H7 (cell line): ENCODE measurements at regions not wholly inside any gene's neighbourhood (a gene's known extent, or its start where the extent isn't known, plus 50 kb on each side); places are given as distances from the start of the nearest gene placed in this dataset.
A peak's percentile ranks its signal among the peaks of the same experiment; 100 is the strongest.
"Not testable (repeated sequence)": the region's sequence is repeated elsewhere in the genome, so short reads cannot be mapped to it uniquely, and the experiment has no call there.

Experiments used
- DNase-seq: peaks from one replicate; pipeline ENCODE4 v3.0.0; 2012
- H3K27me3 ChIP-seq: 2 replicates; pipeline ENCODE4 v1.6.0; 2011; ENCODE audit warnings: mild to moderate bottlenecking, low read length; ENCODE audit not compliant: control insufficient read depth, insufficient read depth
- H3K36me3 ChIP-seq: replicated peaks from 2 replicates; pipeline ENCODE4 v1.5.1; 2011; ENCODE audit warnings: low read length; ENCODE audit not compliant: control insufficient read depth, insufficient read depth
- H3K4me3 ChIP-seq: 2 replicates; pipeline ENCODE4 v1.5.1; 2011; ENCODE audit warnings: low read depth, mild to moderate bottlenecking, control low read depth, low read length, moderate library complexity; ENCODE audit not compliant: insufficient read depth

DNA sequence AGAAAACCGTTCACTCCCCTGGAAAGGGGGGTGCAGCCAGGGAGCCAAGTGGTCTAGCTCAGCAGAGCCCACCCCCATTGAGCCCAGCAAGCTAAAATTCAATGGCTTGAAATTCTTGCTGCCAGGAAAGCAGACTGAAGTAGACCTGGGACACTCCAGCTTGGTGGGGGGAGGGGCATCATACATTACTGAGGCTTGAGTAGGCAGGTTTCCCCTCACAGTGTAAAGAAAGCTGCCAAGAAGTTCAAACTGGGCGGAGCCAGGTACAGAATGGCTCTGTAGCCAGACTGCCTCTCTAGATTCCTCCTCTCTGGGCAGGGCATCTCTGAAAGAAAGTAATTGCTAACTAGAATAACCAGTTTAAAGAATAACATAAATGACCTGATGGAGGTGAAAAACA, 372.3 kb upstream of the F9 start:
- no peak for DNase-seq
- Histone ChIP-seq H3K27me3 (no peaks in the 10 kb centered on the region), H3K36me3 (no peaks in the 10 kb centered on the region), H3K4me3 (no peak overlapping the region)

- DNase-seq = no peak
- Histone ChIP-seq H3K36me3 (no peaks in the 10 kb centered on the region), H3K27me3 (no peaks in the 10 kb centered on the region), H3K4me3 (no peak overlapping the region)
Observed at GRCh38 chrX:139156356-139156755, 374.2 kb upstream of the F9 start.

- DNase-seq, H3K36me3 ChIP-seq, H3K27me3 ChIP-seq, H3K4me3 ChIP-seq: not testable (repeated sequence)
Observed at GRCh38 chrX:139146625-139147024, 383.9 kb upstream of the F9 start.

DNA sequence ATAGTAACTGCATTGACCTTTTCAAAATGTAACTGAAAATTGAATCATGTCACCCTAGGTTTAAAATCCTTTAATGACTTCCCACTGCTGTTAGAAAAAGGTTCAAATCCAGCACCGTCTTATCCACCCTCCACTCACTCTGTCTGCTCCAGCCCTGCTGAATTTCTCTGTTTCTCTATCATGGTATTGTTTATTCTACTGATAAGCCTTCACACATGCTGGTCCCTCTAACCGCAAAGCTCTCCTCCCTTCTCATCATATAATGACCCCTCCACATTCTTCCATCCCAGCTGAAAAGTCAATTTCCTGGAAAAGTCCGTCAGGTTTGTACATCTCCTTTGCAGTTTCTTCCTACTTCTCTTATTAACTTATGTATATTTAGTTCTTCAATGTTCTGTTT, 389.2 kb upstream of the F9 start:
- H3K4me3 ChIP-seq = no peak overlapping the region
- DNase-seq = no peak
- no peaks in the 10 kb centered on the region for H3K36me3 ChIP-seq
- no peaks in the 10 kb centered on the region for H3K27me3 ChIP-seq

GRCh38 chrX:139134316-139134715, 396.2 kb upstream of the F9 start:
- no peaks in the 10 kb centered on the region for H3K36me3 ChIP-seq
- H3K4me3 ChIP-seq = no peak overlapping the region
- no peaks in the 10 kb centered on the region for H3K27me3 ChIP-seq
- DNase-seq = no peak

GRCh38 chrX:139126493-139126892, 404.0 kb upstream of the F9 start:
- peak; percentile 29 for DNase-seq
- peaks cover 2% of the 10 kb centered on the region; the same call in 1 of the 2 replicates for H3K27me3 ChIP-seq
- no peak overlapping the region for H3K4me3 ChIP-seq
- H3K36me3 ChIP-seq = no peaks in the 10 kb centered on the region

DNA sequence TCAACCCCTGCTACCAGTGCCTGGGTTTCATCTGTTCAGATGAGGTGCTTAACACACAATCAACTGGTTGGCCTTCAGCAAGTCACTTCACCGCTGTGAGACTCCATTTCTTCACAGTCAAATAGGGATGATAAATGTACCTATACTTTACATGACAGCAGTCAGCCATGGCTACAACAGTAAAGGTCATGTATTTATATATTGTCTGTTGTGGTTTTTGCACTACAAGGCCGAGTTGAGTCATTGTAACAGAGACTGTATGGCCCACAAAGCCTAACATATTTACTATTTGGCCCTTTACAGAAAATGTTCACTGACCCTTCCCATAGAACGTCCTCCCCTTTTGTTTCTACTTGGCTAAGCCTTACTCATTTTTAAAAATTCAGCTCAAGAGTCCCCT, 404.6 kb upstream of the F9 start:
- peaks cover 2% of the 10 kb centered on the region; the same call in 1 of the 2 replicates for H3K27me3 ChIP-seq
- no peak overlapping the region for H3K4me3 ChIP-seq
- DNase-seq = no peak
- H3K36me3 ChIP-seq = no peaks in the 10 kb centered on the region

GRCh38 chrX:139121616-139122286, 408.8 kb upstream of the F9 start:
- Histone ChIP-seq H3K36me3 (no peaks in the 10 kb centered on the region), H3K27me3 (peaks cover 2% of the 10 kb centered on the region; the same call in 1 of the 2 replicates), H3K4me3 (no peak overlapping the region)
- DNase-seq = peak; percentile 6

GRCh38 chrX:139120760-139121159, 409.2 kb upstream of the FGF13 start:
- DNase-seq = no peak
- Histone ChIP-seq H3K36me3 (no peaks in the 10 kb centered on the region), H3K4me3 (no peak overlapping the region), H3K27me3 (peaks cover 2% of the 10 kb centered on the region; the same call in 1 of the 2 replicates)

DNA sequence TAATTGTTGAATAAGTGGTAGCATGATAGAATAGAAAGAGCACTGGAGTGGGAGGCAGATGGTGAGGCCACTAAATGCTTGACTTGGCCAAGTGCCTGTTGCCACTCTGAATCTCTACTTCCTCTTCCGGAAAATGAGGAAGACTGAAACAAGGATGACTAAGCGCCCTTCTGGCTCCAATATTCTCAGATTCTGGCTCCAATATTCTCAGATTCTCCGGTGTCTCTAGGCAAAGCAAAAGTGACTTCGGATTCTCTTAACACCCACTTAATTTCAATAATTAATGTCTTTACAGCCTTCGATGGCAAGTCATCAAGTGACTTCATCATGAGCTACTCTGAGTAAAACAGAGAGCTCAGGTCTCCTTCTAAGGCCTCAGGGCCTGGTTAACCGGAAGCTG, 402.2 kb upstream of the FGF13 start:
- Histone ChIP-seq H3K36me3 (no peaks in the 10 kb centered on the region), H3K4me3 (no peak overlapping the region), H3K27me3 (no peaks in the 10 kb centered on the region)
- no peak for DNase-seq

- Histone ChIP-seq H3K36me3 (no peaks in the 10 kb centered on the region), H3K4me3 (no peak overlapping the region), H3K27me3 (no peaks in the 10 kb centered on the region)
- no peak for DNase-seq
Observed at GRCh38 chrX:139112432-139112831, 400.9 kb upstream of the FGF13 start.

- H3K4me3 ChIP-seq = no peak overlapping the region
- no peaks in the 10 kb centered on the region for H3K27me3 ChIP-seq
- DNase-seq = no peak
- H3K36me3 ChIP-seq = no peaks in the 10 kb centered on the region
Observed at GRCh38 chrX:139106069-139106468, 394.6 kb upstream of the FGF13 start.

DNA sequence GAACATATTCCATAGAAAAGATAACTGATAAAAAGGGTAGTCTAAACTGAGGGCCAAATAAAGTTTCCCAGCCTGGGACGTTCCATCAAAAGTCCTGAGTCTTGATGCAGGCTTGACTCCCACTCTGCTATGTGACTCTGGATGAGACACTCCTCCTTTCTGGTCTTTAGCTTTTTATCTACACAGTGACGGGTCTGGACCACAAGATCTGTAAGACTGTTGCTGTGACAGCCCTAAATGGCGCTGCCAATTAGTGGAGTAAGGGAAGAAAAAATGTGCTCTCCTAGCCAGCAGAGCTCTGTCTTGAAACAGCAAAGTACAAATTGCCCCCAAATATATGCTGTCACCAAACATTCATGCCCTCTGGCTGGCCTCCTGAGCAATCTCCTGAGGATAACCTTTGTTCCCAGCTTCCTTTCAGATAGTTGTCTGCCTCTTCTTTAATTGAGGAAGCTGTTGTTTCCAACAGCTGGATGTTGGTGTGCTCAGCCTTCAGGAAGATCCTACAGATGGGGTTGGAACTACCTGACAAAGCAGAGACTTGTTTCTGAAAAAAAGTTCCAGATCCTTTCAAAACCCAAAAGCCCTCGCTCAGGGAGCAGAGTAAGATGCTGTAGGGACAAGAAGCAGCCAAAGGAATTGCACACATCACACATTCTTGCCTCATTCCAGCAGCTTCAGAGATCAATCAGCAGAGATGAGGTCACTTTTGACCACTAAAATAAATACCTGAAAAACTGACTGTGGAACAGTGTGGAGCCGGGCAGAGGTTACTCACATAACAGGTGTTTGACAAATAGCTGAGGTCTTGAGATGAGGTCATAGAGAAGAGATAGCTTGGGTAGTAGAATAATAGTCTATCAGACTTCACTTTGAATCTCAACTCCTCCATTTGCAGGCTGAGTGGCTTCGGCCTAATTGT, 383.4 kb upstream of the FGF13 start:
- Histone ChIP-seq H3K27me3 (no peaks in the 10 kb centered on the region), H3K36me3 (no peaks in the 10 kb centered on the region), H3K4me3 (no peak overlapping the region)
- DNase-seq = no peak

GRCh38 chrX:139093201-139093600, 381.7 kb upstream of the FGF13 start:
- no peak for DNase-seq
- H3K36me3 ChIP-seq = no peaks in the 10 kb centered on the region
- H3K4me3 ChIP-seq = no peak overlapping the region
- H3K27me3 ChIP-seq = no peaks in the 10 kb centered on the region

- Histone ChIP-seq H3K36me3 (no peaks in the 10 kb centered on the region), H3K27me3 (no peaks in the 10 kb centered on the region), H3K4me3 (no peak overlapping the region)
- no peak for DNase-seq
Observed at GRCh38 chrX:139091878-139092277, 380.4 kb upstream of the FGF13 start.
